Erythroblast (primary cell): ENCODE measurements at regions not wholly inside any gene's neighbourhood (a gene's known extent, or its start where the extent isn't known, plus 50 kb on each side); places are given as distances from the start of the nearest gene placed in this dataset.

ENCODE experiments used
- GATA1 ChIP-seq: IDR thresholded peaks from 2 replicates; pipeline ENCODE4 v1.6.1; 2011; ENCODE audit warnings: low read depth, mild to moderate bottlenecking, control low read depth, low read length, moderate library complexity
- POLR2A ChIP-seq: IDR thresholded peaks from 2 replicates; pipeline ENCODE4 v1.6.1; 2011; ENCODE audit warnings: mild to moderate bottlenecking, low read length

DNA sequence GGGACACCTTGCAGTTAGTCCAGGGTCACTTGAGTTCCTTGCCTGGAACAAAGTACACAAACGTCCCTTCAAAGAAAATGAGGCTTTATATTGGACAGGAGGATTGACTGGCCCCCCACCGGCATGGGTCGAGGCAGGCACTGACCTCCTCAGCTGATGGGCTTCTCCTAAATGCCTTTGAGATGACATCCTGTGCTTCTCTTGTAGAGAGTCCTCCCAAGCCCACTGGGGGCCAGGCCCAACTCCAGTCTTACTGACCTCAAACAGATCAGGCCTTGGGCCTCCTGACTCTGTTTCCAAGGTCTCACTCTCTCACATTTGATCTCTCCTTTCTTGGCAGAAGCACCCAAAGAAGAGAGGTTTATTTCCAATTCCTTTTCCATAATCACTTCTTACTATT is 516.1 kb downstream of the MCTP2 start:
- TF ChIP-seq POLR2A (no peak), GATA1 (no peak)
